Ishikawa (cell line): ENCODE measurements at regions not wholly inside any gene's neighbourhood (a gene's known extent, or its start where the extent isn't known, plus 50 kb on each side); places are given as distances from the start of the nearest gene placed in this dataset.

Source experiments
- CEBPB ChIP-seq: IDR thresholded peaks from 2 replicates; pipeline ENCODE4 v1.6.1; 2012
- EP300 ChIP-seq: IDR thresholded peaks from 2 replicates; pipeline ENCODE4 v1.6.1; 2012; ENCODE audit warnings: borderline replicate concordance
- FOXM1 ChIP-seq: IDR thresholded peaks from 2 replicates; pipeline ENCODE4 v1.6.1; 2012; ENCODE audit warnings: low read depth, borderline replicate concordance
- MAX ChIP-seq: IDR thresholded peaks from 2 replicates; pipeline ENCODE4 v1.6.1; 2012
- NFIC ChIP-seq: IDR thresholded peaks from 2 replicates; pipeline ENCODE4 v1.6.1; 2012
- RAD21 ChIP-seq: IDR thresholded peaks from 2 replicates; pipeline ENCODE4 v1.6.1; 2012; ENCODE audit warnings: low read depth
- REST ChIP-seq: IDR thresholded peaks from 2 replicates; pipeline ENCODE4 v1.6.1; 2012; ENCODE audit warnings: low read depth, mild to moderate bottlenecking
- TAF1 ChIP-seq: IDR thresholded peaks from 2 replicates; pipeline ENCODE4 v1.6.1; 2012; ENCODE audit warnings: low read depth, mild to moderate bottlenecking
- TCF12 ChIP-seq: IDR thresholded peaks from 2 replicates; pipeline ENCODE4 v1.6.1; 2012; ENCODE audit warnings: low read depth
- TEAD4 ChIP-seq: IDR thresholded peaks from 2 replicates; pipeline ENCODE4 v1.6.1; 2012
- YY1 ChIP-seq: IDR thresholded peaks from 2 replicates; pipeline ENCODE4 v1.6.1; 2012; ENCODE audit warnings: low read depth

GRCh38 chr10:56212951-56213350 is 148.1 kb downstream of the ZWINT start:
- TF ChIP-seq MAX (no peak), EP300 (no peak), NFIC (no peak), TCF12 (no peak), CEBPB (no peak), REST (no peak), TAF1 (no peak), FOXM1 (no peak), YY1 (no peak), RAD21 (no peak), TEAD4 (no peak)
